ENCODE measurements at regions not wholly inside any gene's neighbourhood (a gene's known extent, or its start where the extent isn't known, plus 50 kb on each side); places are given as distances from the start of the nearest gene placed in this dataset.

- no peak for TF ChIP-seq POLR2A (IDR thresholded peaks at IDR 0.05; ENCODE audit: insufficient read depth in 1 of 2, low read depth in 2 of 2, low read length in 2 of 2)
- no peak for TF ChIP-seq CTCF (CRISPR knock-in tag; IDR thresholded peaks at IDR 0.05)
- no peak for TF ChIP-seq IRF1 (CRISPR knock-in tag; IDR thresholded peaks at IDR 0.05; ENCODE audit: low read depth)
- no peak for TF ChIP-seq ZNF317 (CRISPR knock-in tag; IDR thresholded peaks at IDR 0.05)
- no peak for TF ChIP-seq PRDM4 (CRISPR knock-in tag; IDR thresholded peaks at IDR 0.05; ENCODE audit: borderline replicate concordance)
- TF ChIP-seq CREB1 (IDR thresholded peaks at IDR 0.05), result no peak
- no peak for TF ChIP-seq CREB1 (CRISPR knock-in tag; IDR thresholded peaks at IDR 0.05)
- TF ChIP-seq MATR3 (CRISPR knock-in tag; IDR thresholded peaks at IDR 0.05), result no peak
Observed at GRCh38 chr5:82417776-82418607, 139.8 kb upstream of the RPS23 start.

Measured in HepG2 (cell line).